ENCODE measurements at regions not wholly inside any gene's neighbourhood (a gene's known extent, or its start where the extent isn't known, plus 50 kb on each side); places are given as distances from the start of the nearest gene placed in this dataset.

- no peak for DNase-seq
Measured at GRCh38 chr3:31440878-31441277, 91.8 kb upstream of the STT3B start.

GRCh38 chr3:31442755-31443154, 90.0 kb upstream of the STT3B start:
- no peak for DNase-seq

GRCh38 chr3:31444220-31445142, 88.2 kb upstream of the STT3B start:
- DNase-seq: no peak

- DNase-seq: no peak
Measured at GRCh38 chr3:31445701-31446100, 87.0 kb upstream of the STT3B start.

- no peak for DNase-seq
Measured at GRCh38 chr3:31448035-31448881, 84.5 kb upstream of the STT3B start.

GRCh38 chr3:31448882-31449243, 83.9 kb upstream of the STT3B start:
- DNase-seq: no peak

GRCh38 chr3:31449318-31449717, 83.4 kb upstream of the STT3B start:
- no peak for DNase-seq

- no peak for DNase-seq
Measured at GRCh38 chr3:31450345-31450744, 82.4 kb upstream of the STT3B start.

- no peak for DNase-seq
Measured at GRCh38 chr3:31452495-31453106, 80.1 kb upstream of the STT3B start.

GRCh38 chr3:31453430-31453829, 79.3 kb upstream of the STT3B start:
- no peak for DNase-seq

GRCh38 chr3:31455524-31455923, 77.2 kb upstream of the STT3B start:
- DNase-seq: no peak

GRCh38 chr3:31456373-31456772, 76.4 kb upstream of the STT3B start:
- DNase-seq: no peak

- no peak for DNase-seq
Measured at GRCh38 chr3:31461426-31461825, 71.3 kb upstream of the STT3B start.

GRCh38 chr3:31462050-31462569, 70.6 kb upstream of the STT3B start:
- no peak for DNase-seq

- DNase-seq: no peak
Measured at GRCh38 chr3:31465999-31466398, 66.7 kb upstream of the STT3B start.

- no peak for DNase-seq
Measured at GRCh38 chr3:31466866-31467265, 65.9 kb upstream of the STT3B start.

GRCh38 chr3:31468433-31468832, 64.3 kb upstream of the STT3B start:
- DNase-seq: no peak

- no peak for DNase-seq
Measured at GRCh38 chr3:31469385-31469784, 63.3 kb upstream of the STT3B start.

- DNase-seq: peak; percentile 10
Measured at GRCh38 chr3:31472479-31473390, 60.0 kb upstream of the STT3B start.

- no peak for DNase-seq
Measured at GRCh38 chr3:31476209-31476608, 56.5 kb upstream of the STT3B start.

GRCh38 chr3:31479431-31479830, 53.3 kb upstream of the STT3B start:
- DNase-seq: no peak

GRCh38 chr3:31481697-31482096, 51.0 kb upstream of the STT3B start:
- DNase-seq: no peak
